Stimulated activated CD4-positive, alpha-beta T cell treated with anti-CD3 and anti-CD28 coated beads, TNF-alpha, amount 100 ng/mL, for 24 hours (primary cell): ENCODE measurements at regions not wholly inside any gene's neighbourhood (a gene's known extent, or its start where the extent isn't known, plus 50 kb on each side); places are given as distances from the start of the nearest gene placed in this dataset.

Experiments used
- DNase-seq, 3 experiments: peaks; one replicate each; pipeline ENCODE4 v3.0.0-alpha.2; 2020; ENCODE audit warnings: low read depth in 3 of 3

DNA sequence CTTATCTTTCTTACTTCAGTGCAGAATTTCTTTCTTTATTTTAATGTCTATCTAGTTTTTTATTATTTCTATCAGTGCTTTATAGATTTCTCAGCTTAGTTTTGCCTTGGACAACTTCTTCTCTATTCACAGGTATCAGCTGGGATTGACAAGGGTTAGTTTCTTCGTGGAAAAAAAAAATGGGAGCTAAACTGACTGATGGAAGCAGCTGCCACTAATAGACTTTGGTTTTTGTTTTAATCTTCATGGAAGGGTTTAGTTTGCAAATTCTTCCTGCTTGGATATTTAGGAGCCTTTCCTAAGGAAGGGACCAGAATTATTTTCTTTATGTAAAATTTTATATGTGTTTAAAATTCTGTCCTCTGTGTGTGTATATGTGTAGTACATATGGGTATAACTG, 306.1 kb upstream of the FMN2 start:
- DNase-seq: no peak

- no peak for DNase-seq
These were observed 305.2 kb upstream of the FMN2 start for GRCh38 chr1:239786464-239786863.

DNA sequence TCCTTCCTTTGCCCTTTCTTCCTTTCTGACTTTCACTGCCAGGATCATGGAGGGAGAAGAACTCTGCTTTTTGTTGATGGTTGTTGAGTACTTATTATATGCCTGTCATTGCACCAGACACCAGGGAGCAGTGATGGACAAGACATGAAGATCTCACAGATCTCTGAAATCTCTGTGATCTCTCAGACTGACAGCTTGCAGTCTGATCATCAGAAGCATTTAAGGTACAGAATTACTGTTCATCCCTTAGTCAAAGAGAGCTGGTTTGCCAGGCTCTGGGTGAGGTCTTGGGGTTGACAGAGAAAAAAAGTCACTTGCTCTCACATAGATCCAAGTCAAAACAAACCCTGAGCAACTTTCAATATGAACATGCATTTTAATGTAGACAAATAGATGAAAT, 299.5 kb upstream of the FMN2 start:
- DNase-seq: no peak

DNA sequence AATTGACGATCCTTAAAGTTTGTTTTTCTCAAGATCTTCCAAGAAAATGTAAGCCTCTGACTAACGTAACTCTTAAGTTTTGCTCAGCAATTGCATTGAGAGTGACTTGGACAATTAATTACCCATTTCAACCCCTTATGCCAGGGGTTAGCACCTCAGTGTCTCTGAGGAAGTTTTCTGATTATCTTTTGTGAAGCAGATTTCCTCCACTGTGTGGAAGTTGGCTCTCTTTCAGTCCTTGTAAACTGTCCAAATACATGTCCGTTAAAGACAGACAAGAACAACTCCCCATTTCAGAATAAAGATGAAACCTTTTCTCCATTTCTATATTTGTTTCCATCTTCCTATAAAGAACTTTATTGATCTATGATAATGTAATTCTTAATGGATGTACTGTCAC, 296.4 kb upstream of the FMN2 start:
- DNase-seq: no peak

DNA sequence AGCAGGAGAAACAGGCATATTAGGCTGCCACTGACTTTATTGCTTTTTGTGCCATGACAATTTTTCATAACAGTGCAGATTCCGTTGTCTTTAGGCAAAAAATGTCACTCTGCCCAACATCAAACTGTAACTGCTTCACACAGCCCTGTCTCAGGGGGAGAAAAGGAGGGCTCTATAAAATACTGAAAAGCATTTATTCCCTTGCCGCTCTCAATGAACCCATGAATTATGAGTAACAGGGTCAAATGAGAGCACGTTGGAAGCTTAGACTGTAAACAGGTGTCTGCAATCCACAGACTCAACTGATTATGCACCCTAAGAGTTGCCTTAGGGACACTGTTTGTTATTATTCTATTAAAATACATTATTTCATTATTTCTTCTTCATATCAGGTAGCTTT, 292.1 kb upstream of the FMN2 start:
- no peak for DNase-seq

DNA sequence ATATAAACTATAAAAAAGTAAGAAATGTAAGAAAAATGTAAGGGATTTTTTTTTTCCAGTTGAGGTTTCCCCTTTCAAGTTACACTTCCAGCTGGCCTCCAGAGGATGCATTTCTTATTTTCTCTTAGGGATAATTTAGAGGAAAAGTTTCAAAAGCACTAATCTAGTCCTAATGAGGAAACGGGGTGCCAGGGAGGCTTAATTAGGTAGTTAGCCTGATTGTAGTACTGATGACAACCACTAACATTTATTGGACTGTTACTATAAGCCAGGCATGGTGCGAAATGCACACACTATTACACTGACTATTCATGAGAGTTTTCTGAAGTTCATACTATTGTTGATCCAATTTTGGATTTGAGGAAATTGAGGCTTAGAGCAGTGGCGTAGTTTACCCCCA, 290.8 kb upstream of the FMN2 start:
- no peak for DNase-seq

- DNase-seq: no peak
These were observed 289.4 kb upstream of the FMN2 start for GRCh38 chr1:239802275-239802674.

DNA sequence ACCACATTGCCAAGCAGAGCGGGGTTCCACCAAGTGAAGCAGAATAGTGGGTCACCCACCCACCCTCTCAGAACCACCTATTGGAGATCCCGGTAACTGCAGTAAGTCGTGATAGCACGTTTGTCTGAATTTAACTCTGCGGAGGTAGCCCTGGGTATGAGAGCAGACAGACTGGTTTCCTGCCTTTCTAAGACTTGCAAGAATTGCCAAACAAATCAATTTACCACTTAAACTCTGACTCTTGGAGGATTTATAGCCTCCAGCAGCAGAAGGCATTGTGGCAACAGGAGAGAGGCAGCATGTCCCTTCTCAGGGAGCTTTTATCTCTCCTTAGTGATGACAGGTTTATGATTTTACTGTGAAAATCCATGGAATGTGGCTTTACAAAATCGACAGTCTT, 287.9 kb upstream of the FMN2 start:
- no peak for DNase-seq

GRCh38 chr1:239804266-239804665, 287.4 kb upstream of the FMN2 start:
- no peak for DNase-seq

- no peak for DNase-seq
These were observed 286.6 kb upstream of the FMN2 start for GRCh38 chr1:239805042-239805441.

DNA sequence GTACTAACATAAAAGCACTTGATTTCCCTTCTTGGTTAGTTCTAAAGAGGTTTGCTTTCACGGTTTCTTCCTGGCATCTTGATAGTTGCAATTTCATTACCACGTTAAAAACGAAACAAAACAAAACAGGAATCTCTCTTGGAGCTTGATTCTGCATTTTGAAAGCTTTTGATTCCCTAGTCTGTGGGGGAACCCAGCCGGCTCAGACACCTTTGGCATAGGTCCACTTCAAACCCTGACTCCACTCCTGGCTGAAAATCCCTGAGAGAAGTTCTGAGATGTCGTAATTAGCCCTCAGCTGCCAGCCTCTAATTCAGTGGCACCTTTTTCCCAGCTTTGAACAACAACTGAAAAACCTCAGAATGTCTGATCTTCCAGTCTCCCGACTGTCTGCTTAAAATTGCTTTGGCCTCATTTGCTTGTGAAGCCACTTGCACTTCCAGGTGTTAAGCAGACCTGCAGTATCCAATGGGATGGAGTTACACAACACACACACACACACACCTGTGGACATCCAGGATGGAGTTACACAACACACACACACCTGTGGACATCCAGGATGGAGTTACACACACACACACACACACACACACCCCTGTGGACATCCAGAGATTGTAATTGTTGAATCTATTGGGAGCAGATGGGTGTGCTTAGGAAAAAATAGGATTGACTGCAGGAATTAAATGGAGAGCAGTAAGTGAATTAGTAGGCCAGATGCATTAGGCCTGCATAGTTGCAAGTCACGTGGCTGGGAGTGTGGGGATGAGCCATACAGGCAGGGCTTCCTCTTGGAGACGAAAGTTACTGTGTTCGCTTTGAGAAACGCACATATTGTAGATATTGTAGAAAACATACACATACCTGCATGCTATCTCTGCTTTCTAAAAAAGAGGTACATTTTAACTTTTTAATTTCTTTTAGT, 285.6 kb upstream of the FMN2 start:
- DNase-seq: no peak

DNA sequence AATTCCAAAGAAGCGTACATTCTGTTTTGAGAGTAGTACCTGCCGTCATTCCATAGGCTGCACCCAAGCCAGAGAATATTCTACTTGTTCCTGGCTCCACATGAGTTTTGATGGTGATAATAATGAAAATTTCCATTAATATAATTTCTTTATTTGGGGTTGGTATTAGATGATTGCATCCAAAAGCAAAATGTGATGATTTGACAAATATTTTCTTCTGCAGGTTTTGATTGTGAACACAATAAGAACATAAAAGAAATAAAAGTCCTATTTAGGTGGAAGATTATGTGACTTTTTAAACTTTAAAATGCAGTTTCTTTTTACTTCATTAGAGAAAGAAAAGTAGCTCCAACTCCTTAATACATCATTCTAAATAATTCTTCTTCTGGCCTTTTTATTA, 284.8 kb upstream of the FMN2 start:
- no peak for DNase-seq

DNA sequence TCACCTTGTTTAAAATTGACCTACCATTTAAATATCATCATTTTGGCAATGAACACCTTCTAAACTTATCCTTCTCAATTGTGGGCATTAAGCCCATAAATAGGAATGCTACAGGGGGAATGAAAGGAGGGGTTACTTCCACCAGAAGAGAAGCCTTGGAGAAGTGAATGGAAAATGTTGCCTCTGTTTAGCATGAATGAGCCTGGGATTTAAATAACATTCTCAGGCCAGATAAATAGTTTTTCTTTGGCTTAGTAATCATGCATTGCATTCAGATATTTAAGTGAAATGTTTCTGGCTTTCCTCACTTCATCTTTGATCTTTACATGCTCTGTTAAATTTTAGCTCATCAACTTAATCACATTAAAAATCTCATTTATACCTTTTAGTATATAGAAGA, 284.3 kb upstream of the FMN2 start:
- no peak for DNase-seq

DNA sequence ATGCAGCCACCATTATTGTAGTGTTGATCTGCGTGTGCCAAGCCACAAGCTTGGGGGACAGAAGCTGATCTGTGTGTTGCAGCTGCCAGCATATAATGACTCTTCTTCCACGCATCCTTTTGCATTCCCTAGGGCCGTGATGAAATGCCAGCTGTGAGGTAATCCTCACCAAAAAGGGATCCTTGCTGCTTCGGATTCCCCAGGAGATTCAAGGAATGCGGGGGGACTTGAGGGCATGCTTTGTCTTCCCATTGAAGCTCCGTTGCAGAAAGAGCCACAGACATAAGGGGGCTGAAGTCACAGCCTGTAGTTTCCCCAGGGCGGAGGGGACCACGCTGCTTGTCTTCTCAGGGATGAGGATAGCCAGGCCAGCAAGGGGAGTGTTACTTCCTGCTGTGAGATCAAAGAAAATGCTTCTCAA, 281.6 kb upstream of the FMN2 start:
- no peak for DNase-seq

DNA sequence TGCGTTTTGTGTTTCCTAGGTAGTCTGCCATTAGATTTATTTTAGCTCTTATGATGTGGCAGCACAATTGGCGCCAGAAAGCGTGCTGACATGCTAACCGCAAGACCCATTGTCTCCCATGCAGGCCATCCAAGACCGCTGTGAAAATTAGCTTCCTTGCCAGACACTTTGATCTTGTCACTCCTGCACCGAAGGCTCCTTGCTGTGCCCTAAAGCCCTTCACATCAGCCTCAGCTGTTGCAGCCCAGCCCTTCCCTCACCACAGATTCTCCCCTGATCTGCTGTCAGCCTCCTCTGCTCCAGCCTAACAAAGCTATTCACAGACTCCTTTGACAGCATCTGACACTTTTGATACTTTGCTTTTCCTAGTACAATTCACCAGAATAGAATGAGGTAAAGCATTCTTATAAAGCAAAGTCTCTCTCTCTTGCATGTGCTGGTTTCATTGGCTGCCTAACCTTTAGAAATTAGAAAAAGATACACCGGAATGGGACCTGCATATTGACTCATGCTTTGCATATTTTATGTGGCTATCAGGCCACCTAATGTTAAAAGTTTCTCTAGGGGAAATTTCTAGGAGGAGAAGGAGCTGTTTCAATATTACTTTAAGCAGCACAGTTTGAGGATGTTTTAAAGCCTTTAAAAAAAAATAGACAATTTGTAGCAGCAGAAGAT, 280.3 kb upstream of the FMN2 start:
- peak in 1 of 3 experiments; percentile 9 for DNase-seq

- DNase-seq: no peak
These were observed 279.1 kb upstream of the FMN2 start for GRCh38 chr1:239812580-239812979.

DNA sequence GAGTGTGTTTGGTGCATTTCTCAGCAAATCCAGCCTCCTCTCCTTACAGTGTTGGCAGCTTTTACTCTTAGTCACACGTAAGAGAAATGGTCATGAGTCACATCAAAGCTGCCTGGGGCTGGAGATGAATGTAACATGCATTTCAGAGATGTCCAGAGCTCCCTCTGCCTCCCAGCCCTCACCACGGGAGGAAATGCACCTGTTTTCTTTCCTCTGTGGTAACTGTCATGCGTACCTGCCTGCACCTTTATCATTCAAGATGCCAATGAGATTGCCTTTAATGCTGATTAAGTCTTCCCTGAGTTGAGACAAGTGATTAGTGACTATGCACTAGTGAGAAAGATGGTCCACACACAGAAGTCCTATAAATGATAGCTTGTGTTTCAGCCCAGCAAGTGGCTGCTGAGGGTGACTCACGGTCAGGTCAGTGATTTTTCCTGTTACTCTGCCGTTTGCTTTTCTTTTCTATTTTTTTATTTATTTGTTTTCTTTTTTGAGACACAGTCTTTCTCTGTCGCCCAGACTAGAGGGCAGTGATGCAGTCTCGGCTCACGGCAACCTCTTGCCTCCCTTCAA, 277.3 kb upstream of the FMN2 start:
- peak in 1 of 3 experiments; percentile 12 for DNase-seq

DNA sequence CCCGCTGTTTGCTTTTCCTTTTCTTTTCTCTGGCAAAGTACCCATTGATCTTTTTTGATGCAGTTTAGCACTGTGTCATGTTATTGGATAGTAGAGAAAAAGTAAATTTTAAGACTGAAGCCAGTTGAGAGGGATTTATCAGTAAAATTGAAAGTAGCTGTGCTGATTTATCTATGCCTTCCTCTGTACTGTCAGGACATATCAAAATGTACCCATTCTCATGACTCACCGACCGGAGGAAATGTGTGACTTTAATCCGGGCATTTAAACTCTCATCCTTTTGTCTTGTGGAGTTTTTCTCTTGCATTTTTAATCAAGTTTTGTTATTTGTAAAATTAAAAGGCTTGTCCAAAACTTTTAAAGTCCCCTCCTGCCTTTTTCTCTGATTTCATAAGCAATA, 276.6 kb upstream of the FMN2 start:
- DNase-seq: no peak

GRCh38 chr1:239816081-239816782, 275.5 kb upstream of the FMN2 start:
- DNase-seq: no peak

DNA sequence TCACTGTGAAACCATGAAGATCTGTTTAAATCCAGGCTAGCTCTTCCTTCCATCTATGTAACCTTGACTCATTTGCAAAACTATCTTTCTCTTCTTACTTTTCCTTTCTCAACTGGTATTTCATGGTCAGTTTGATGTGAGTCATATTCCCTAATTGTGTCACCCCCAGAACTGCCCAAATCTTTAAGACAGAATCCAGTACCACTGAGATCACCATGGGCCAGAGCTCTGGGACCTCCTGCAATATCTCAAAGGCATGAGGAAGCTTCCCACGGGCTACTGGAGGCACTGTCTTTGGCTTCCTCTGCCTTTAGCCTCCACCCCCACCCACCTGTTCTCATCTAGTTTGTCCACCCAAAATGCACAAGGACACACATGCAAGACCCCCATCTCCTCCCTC, 274.4 kb upstream of the FMN2 start:
- no peak for DNase-seq

- no peak for DNase-seq
These were observed 273.9 kb upstream of the FMN2 start for GRCh38 chr1:239817801-239818200.

DNA sequence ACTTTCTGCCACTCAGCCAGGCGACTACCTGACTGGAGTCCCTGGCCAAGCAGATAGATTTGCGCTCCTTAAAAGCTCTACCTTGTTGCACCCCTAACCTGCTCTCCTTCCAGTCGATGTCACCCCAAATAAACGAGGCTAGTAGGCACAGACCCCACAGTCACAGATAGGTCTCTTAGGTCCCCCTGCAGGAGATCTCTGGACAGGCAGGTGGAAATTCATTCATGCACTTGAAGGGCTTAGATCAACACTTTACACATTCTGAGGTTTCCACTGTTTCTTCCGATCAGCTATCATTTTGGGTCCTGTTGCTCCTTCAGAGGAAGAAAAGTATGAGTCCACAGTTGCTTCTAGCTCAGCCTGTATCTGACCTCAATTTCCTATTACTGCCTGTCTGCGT, 272.6 kb upstream of the FMN2 start:
- DNase-seq: no peak
